ENCODE measurements at regions not wholly inside any gene's neighbourhood (a gene's known extent, or its start where the extent isn't known, plus 50 kb on each side); places are given as distances from the start of the nearest gene placed in this dataset.
A peak's percentile ranks its signal among the peaks of the same experiment; 100 is the strongest.

- H3K4me3 ChIP-seq: peak overlapping the region; percentile 18
- H3K4me1 ChIP-seq (ENCODE audit: low read depth): peaks cover 5% of the 10 kb centered on the region
- H3K36me3 ChIP-seq (ENCODE audit: low read depth): no peaks in the 10 kb centered on the region
- DNase-seq (peak; percentile 61 to 81 (median 75)), ATAC-seq (peak; percentile 46)
- no peaks in the 10 kb centered on the region for H3K9me3 ChIP-seq
- TF ChIP-seq CTCF (IDR thresholded peaks at IDR 0.05): no peak
- intact Hi-C loops (cut with DNase I, micrococcal nuclease): loop anchor here in 1 of 2 donors (10.0 kb wide), 1 partner anchor 190 kb away; no protein-coding TSS in a partner anchor
These were observed 91.3 kb upstream of the PRDM1 start for GRCh38 chr6:105994591-105995390.

DNA sequence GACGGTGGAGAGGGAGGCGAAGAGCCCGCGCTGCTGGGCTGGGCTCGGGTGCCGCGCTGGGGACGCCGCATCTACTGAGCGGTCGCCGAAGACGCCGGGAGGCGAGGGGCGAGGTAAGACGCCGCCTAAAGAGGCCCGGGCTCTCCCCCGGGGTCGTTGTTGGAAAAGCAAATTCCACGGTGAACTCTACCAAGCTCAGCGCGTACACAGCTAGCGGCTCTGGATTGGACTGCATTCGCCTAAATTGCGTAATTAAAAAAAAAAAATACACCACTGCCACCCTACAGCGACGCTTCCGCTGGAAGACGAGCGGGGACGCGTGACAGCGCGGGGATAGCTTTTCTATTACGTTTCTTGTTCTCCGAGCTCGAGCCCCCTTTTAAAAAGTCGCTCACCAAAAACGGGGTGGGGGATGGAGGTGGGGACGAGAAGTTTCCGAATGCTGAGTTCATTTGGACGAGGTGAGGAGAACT is 92.0 kb upstream of the PRDM1 start:
- DNase-seq (peak; percentile 46 to 67 (median 64)), ATAC-seq (peak; percentile 47)
- Histone ChIP-seq H3K9me3 (no peaks in the 10 kb centered on the region), H3K36me3 (ENCODE audit: low read depth) (no peaks in the 10 kb centered on the region), H3K4me3 (peak overlapping the region; percentile 18), H3K4me1 (ENCODE audit: low read depth) (peaks cover 5% of the 10 kb centered on the region)
- intact Hi-C loops (cut with DNase I, micrococcal nuclease): loop anchor here in 1 of 2 donors (10.0 kb wide), 1 partner anchor 189 kb away; no protein-coding TSS in a partner anchor
- no peak for TF ChIP-seq CTCF (IDR thresholded peaks at IDR 0.05)

DNA sequence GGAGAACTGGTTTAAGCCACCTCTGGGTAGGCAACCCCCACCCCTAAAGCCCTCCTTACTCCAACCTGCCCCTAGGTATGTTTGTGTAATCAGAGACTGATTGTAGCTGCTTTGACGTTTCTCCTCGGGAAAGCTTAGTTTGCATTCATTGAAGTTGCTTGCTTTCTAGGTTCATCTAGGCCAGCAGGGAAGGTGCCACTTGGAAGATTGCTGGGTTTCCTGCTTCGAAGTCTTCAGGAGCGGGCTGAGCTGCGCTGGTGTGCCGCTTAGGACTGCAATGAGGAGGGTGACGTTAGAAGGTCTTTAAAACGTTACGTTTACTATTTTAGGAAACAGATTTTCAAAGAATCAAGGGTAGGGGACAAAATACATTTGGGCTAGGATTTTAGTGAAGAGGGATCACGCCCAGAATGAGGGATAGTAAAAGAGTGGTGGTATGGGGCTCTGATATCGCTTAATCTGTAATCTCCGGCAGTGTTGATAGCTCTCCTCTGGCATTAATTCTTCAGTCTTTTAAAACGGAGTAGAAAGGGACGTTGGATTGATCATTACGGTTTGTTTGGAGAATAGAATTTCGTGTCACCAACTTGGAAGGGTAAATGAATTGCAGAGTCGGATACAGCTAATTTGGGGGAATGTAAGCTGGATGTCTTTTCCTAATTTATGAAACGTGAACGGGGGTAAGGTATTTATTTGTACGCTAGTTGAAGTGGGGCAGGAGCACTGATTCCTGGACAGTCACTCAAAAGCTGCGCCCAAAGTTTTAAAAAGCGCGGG is 92.6 kb upstream of the PRDM1 start:
- ATAC-seq (no peak), DNase-seq (no peak)
- TF ChIP-seq CTCF (IDR thresholded peaks at IDR 0.05): no peak
- intact Hi-C loops (cut with DNase I, micrococcal nuclease): loop anchor here in 1 of 2 donors (10.0 kb wide), 1 partner anchor 189 kb away; no protein-coding TSS in a partner anchor
- no peaks in the 10 kb centered on the region for H3K9me3 ChIP-seq
- peaks cover 5% of the 10 kb centered on the region for H3K4me1 ChIP-seq (ENCODE audit: low read depth)
- H3K36me3 ChIP-seq (ENCODE audit: low read depth): no peaks in the 10 kb centered on the region
- H3K4me3 ChIP-seq: peak overlapping the region; percentile 18

GRCh38 chr6:105992315-105992961 is 93.7 kb upstream of the PRDM1 start:
- Histone ChIP-seq H3K4me3 (peak overlapping the region; percentile 28), H3K4me1 (ENCODE audit: low read depth) (peaks cover 5% of the 10 kb centered on the region), H3K9me3 (no peaks in the 10 kb centered on the region), H3K36me3 (ENCODE audit: low read depth) (no peaks in the 10 kb centered on the region)
- intact Hi-C loops (cut with DNase I, micrococcal nuclease): loop anchor here in 1 of 2 donors (10.0 kb wide), 1 partner anchor 188 kb away; no protein-coding TSS in a partner anchor
- peak; percentile 92 to 93 (median 92) for DNase-seq
- ATAC-seq: peak; percentile 96
- no peak for TF ChIP-seq CTCF (IDR thresholded peaks at IDR 0.05)

Measured in mucosa of descending colon (tissue), 3 donors.